ENCODE measurements at regions not wholly inside any gene's neighbourhood (a gene's known extent, or its start where the extent isn't known, plus 50 kb on each side); places are given as distances from the start of the nearest gene placed in this dataset.

DNA sequence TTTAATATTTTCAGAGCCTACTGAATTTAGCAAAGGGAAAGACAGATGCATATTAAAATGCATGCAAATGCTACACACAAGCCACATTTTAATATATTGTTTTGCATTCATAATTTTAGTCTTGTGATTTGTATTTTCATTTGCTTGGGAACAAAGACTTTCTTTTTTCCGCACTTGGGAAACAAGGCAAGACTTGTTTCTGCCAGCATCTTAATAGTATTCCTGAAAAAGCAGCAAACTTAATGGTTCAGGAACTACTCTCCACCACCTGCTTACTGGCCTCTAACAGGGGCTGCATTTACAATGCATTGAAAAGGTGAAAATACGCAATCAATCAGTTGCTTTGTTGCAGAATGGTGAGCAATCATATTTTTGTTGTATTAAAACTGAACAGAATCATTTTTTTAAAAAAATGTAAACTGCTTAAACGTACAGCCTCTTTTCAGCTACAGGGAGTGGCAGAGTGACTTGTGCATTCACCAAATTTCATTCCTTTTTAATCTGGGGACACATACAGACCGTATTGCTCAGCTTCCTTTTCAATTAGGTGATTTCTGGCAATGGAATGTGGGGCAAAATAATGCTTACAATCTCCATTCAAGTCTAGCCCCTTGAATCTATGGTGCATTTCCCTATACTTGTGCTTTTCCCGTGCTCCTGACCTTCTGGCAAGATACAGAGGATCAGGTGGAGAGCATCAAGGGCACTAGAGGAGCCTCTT lies 144.1 kb upstream of the BTG1 start:
- TF ChIP-seq, protein P1, sequence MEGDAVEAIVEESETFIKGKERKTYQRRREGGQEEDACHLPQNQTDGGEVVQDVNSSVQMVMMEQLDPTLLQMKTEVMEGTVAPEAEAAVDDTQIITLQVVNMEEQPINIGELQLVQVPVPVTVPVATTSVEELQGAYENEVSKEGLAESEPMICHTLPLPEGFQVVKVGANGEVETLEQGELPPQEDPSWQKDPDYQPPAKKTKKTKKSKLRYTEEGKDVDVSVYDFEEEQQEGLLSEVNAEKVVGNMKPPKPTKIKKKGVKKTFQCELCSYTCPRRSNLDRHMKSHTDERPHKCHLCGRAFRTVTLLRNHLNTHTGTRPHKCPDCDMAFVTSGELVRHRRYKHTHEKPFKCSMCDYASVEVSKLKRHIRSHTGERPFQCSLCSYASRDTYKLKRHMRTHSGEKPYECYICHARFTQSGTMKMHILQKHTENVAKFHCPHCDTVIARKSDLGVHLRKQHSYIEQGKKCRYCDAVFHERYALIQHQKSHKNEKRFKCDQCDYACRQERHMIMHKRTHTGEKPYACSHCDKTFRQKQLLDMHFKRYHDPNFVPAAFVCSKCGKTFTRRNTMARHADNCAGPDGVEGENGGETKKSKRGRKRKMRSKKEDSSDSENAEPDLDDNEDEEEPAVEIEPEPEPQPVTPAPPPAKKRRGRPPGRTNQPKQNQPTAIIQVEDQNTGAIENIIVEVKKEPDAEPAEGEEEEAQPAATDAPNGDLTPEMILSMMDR (conservative IDR thresholded peaks at IDR 0.05; ENCODE audit: low read depth in 2 of 2): no peak
- no peak for TF ChIP-seq POLR2AphosphoS5 (IDR thresholded peaks at IDR 0.05; ENCODE audit: low read depth)
- no peak for TF ChIP-seq EZH2phosphoT487 (IDR thresholded peaks at IDR 0.05; ENCODE audit: unreplicated experiment)
- TF ChIP-seq EZH2 (IDR thresholded peaks at IDR 0.05; ENCODE audit: low read depth, unreplicated experiment): no peak
- TF ChIP-seq ZNF331 (CRISPR knock-in tag; IDR thresholded peaks at IDR 0.05; ENCODE audit: low read depth): no peak
- no peak for TF ChIP-seq ZNF114 (CRISPR knock-in tag; IDR thresholded peaks at IDR 0.05)

Data from GM23338 (cell line).